GM19240 (cell line): ENCODE measurements at regions not wholly inside any gene's neighbourhood (a gene's known extent, or its start where the extent isn't known, plus 50 kb on each side); places are given as distances from the start of the nearest gene placed in this dataset.

Experiments
- DNase-seq: peaks from one replicate; pipeline ENCODE4 v3.0.0; 2011; ENCODE audit warnings: low spot score; ENCODE audit not compliant: insufficient read length

DNA sequence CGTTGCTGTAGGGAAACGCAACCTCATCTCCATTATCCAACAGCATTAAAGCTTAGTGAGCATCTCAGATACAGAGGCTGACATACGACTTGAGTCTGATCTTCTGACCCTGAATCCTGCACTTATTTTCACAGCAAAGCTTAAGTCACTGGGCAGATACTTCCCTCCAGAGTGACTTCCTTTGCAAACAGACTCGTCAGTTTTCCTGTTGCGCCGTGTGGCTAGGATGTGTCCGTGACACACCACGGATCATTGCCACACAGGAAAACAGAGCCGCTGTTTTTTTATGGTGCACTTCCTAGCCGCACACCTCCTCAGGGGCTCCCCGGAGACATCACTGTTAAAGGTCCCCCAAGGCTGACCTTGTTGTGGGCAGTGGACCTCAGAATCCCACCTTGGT is 94.9 kb upstream of the MKI67 start:
- DNase-seq = no peak

DNA sequence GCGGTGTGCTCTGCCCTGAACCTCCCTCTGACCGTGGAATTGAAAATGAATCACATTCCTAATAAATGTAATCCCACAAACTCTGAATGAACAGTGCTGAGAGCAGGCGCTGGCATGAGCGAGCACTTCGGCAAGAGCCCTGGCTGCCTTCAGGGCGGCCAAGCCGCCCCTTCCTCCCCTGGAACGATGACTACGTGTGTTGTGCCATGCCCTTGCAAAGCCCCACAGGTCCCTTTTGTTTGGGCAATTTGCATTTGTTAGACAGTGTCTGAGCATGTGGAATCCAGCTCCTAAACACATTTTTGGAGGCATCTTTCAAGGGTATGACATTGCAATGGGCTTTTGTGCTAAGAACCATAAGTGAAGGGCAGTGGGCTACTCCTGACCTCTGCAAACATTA is 95.6 kb upstream of the MKI67 start:
- no peak for DNase-seq

DNA sequence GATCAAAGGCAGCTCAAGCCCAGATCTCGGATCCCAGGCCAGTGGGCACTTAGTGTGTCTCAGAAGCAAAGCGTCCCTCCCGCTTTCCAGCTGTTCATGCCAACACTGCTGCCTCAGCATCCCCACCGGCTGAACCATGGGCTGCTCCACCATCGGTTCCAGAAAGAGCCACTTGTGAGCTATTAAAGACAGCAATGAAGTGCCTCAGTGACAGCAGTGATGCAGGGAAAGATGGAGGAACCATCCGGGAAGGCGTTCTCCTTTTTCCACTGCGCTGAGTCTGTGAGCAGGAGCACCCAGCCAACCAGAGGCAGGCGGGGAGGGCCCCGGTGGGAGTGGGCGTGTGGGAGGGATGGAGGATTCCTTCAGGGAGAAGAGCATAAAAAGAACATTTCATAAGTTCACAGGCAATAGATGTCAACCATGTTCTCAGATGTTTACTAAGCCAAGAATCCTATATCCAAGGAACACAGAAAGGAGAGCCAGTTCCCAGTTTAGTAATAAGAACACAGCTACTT is 96.2 kb upstream of the MKI67 start:
- no peak for DNase-seq

DNA sequence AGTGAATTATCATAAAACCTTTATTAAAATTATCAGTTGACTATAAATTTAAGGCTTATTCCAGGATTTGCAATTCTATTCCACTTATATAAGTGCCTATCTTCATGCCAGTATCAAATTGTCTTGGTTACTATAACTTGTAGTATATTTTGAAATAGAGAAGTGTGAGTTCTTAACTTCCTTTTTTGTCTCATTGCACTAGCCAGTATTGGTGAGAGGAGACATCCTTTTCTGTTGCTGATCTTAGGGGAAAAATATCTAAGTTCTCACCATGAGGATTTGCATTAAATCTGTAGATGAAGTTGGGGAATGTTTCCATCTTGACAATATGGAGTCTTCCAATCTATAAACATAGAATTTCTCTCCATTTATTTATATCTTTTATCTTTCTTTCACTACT is 104.2 kb upstream of the MKI67 start:
- no peak for DNase-seq

DNA sequence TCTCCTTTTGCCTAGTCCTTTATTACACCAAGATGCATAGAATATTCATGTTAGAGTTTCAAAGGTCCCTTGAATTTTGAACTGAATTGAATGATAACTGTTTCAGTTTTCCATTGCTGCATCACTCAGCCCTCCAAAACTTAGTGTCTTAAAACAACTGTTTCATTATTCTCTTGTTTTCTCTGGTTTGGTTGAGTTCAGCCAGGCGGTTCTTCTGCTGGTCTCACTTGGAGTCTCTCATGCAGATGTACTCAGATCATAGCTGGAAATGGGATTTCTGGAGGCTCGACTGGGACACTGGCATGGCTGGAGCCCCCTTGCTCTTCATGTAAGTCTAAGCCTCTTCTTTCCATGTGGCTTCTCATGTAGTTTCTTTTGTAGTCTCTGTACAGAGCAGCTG is 107.2 kb upstream of the MKI67 start:
- no peak for DNase-seq

DNA sequence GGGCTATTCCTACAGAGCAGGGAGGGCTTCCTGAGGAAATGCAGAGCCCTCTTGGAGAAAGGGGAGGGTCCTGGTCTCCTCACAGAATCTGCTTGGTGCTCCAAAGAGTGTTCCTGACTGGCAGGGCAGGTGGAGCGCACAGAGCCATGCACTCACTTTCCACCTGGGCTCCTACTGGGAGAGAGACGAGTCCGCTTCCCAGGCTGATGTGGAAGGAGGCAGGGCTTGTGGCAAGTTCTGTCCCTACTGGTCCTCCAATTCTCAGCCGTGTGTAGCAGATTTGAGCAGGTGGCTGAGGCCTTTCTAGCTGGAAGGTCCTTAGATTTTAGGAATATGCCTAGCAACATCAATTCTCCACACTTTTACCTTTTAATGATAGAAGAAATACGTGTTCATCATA is 111.5 kb upstream of the MKI67 start:
- DNase-seq = no peak

DNA sequence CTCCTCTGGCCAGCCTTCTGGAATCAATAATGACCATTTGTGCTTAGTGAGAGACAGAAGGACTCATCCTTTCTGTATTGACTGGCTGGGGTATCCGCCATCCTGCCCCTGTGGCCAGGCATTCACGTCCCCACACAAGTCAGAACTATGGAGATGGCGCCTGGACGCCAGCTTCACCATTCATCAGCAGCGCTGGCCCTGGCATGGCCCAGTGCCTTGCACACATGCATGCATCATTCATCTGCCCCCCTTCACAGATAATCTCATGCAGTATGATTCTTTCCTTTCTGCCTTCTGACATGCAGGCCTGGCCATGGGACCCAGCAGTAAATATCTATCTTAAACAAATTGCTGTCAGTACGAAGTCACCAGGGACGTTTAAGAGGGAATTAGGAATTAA is 114.8 kb upstream of the MKI67 start:
- no peak for DNase-seq

DNA sequence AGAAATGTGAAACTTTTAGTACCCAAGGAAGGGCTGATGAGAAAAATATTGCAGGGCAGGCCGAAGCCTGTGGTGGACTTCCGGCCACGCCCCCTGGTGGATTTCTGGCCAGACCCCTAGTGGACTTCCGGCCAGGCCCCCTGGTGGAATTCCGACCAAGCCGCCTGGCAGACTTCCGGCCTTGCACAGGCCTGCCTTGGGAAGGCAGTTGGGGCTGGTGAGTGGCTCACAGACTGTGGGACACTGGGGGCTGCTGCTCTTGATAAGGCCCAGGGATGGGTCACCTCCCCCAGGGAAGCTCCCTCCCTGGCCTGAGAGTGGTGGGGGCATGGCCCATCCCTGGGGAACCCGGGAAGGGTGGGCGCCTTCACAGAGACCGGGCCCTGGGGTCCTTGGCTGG is 116.4 kb upstream of the MKI67 start:
- no peak for DNase-seq

DNA sequence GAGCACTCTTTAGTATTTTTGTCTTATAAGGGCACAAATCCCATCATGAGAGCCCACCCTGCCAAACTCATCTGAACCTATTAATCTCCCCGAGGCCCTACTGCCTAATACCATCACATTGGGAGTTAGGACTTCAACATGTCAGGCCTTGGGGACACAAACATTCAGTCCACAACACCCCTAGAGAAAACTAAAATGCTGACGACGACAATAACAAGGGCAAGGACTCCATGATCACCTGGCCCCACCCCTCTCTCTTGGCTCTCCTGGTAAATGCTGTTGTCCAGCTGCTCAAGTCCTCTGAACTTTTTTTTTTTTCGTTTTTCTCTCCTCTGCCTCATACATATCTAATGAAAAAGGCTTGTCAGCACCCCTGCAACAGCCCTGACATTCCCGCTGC is 118.8 kb upstream of the MKI67 start:
- no peak for DNase-seq

DNA sequence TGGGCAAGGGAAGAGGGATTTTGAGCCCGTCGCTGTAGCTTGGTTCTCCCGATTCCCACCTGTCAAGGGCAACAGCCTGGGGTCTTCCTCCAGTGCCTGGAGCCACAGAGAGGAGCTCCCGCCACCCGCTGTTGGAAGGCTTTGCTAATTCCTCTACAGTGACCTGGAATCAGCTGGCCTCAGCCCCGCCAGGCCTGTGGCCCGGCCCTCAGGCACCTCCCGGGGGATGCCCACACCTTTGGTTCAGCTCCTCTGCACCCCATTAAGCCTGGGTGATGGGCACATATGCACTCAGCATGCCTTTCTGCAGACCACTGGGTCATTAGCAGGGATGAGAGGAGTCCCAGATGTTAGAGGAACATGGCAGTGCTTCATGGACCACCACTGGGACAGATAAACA is 121.4 kb upstream of the MKI67 start:
- no peak for DNase-seq

DNA sequence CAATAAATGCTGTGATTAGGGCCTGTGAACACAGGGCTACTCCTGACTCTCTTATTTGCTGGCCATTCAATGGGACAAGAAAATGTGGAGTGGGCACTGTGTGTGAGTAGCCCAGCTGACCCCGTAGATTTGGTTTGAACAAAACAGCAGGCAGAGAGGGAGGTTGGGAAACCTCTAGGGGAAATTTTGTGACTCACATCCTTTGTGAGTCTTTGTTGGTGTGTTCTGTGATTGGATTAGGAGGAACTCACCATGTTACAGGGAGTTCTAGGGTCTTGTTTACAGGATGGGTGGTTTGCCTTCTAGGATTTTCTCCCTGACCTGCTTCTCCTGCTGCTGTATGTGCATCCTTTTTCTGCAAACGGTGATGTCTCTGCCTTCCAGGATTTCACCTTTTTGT is 128.3 kb upstream of the MKI67 start:
- DNase-seq = no peak

DNA sequence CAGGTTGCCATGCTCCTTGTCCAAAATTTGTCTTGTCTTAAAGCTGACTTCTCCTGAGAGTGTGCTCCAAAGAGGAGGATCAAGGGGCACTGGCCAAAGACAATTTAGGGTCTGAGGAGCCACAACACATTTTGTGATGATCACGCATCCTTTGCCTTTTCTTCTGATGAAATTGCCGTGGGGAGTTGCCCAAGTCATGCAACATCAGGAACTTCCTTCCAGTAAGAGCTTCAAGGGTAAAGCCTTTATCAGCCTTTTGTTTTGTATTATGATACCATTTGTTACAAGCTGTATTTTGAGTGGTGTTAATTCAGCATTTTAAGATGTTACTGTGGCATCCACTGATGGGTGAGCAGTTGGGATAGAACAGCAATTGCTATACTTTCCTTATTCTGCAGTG is 131.2 kb upstream of the MKI67 start:
- DNase-seq = no peak

DNA sequence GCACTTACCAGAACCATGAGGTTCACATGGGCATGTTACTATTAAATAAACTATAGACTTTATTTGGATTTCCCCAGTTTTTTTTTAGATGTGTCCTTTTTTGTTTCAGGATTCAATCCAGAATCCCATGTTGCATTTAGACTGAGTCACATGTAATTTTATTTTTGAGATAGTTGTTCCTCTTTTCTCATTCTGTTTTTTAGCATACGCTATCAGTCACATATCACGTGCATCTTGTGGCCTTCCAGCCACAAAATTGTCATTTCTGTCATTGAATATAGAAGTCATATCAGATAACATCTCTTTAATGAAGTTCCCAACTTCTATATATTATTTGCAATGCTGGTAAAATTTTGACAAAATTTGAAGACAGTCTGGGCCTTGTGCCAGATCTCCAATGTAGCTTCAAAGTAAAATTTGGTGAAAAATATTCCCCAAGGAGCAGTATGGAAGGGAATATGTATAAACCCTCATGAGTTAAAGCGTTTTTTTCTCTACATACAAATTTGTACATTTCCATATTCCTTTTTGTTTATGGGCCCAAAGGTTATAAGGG is 132.3 kb upstream of the MKI67 start:
- DNase-seq = no peak

DNA sequence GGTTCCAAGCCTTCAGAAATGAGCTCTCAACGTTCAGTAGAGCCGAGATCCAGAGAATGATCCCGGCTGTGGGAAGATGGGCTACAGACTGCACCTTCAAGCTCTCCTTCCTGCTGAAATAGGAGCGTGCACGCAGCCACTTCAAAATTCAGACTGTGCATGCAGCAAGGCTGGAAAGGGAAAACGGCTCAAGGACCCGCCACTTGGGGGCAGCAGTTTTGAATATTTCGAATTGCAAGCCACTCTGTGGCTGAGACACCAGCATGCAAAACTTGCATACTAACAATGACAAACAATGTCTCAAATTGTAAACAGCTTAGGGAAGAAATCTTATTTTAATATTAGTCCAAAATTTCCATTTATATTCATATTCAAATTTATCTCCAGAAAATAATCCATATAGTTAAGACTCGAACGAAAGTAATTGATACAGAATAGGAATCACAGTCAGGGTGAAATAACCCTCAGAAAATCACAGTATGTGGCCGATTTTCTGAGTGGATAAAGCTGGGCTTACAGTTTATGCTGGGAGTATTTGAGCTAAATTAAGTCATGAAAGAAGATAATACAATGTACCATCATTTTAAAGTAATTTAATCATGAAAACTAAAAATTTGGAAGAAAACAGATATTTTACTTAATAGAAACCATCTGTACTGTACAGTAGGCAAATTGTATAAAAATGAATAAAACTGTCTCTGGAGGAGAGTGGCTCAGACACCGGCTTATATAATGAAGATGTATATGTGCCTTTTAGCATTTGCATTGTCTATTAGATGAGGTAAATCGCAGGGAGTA is 137.9 kb upstream of the MKI67 start:
- peak; percentile 19 for DNase-seq

DNA sequence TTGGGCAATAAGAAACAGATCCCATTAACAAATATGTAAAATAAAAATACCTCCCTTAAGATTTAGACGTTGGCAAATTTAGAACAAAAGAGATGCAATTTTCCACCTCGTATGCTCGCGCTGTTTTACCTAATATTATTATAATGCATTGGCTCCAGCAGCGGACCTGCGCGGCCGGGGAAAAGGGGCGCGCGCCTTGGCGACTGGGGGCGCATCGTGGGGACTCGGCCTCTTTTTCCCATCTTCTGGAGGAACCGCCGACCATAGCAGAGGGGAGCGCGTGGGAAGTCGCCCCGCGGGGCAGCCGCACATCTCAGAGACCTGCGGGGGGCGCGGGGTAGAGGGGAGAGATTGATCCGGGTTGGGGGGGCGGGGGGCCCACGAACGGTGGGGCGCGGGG is 139.4 kb upstream of the MKI67 start:
- no peak for DNase-seq

DNA sequence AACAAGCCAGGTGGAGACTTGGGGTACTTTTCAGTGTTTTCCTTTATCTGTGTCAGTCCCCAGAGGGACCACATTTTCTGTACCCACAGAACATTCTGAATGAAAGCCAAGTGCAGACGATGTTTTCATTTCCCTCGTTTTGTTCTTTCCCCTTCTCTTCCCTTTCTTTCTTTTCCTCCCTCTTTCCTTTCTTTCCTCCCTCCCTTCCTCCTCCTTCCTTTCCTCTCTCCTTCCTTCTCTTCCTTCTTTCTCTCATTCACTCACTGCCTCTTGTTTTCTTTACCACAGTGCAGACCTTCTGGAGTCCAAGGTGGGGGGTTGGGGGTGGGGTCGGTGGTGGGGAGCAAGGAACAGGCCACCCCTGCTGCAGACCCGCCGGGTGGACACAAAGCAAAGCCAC is 141.4 kb upstream of the MKI67 start:
- DNase-seq = no peak

DNA sequence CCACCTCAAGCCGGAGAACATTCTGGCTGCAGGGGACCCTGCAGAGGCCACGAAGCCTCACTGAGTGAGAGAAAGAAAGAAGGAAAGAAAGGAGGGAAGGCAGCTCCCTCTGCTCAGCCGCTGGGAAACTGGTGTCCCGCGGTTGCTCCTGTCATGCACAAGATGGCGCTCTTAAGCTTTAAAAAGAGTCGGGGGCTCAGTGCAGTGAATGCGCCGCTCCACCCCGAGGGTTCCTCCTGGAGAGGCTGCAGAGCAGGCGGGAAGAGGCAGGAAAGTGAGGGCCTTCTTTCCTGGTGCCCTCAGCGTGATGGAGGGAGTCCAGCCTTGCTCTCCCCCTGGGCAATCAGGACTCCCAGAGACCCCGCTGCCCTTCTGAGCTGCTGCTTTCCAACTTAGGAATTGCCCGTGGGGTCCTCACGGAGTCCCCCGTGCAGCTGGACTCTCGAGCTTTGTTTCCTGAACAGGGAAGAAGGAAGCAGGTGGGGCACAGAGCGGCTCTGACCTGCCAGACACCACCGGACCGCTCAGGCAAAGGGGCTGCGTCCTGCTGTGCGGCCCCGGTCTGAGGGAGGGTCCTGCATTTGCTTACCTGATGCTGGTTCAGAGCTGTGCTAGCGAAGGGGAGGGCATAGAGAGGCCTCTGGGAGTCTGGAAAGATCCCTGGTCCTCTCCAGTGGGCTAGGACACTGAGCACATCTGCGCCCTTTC is 141.9 kb upstream of the MKI67 start:
- DNase-seq = no peak

DNA sequence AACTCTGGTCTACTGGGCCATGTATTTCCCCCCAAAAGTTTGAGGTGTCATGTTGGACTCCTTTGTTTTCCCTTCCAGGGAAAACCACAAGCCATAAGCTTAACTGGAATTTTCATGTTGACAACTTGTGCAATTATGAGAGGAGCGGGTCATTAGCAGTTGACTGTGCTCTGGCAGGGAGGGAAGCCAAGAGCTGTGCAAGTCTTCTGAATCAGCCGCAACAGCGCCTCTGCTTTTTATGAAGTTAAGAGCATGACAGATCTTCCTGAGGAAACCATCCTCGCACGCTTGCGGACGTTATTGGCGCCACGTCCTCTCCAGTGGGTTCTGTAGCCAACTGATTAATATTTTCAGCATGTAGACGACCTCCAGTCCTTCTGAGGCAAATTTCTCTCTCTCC is 148.7 kb upstream of the MKI67 start:
- DNase-seq = no peak

DNA sequence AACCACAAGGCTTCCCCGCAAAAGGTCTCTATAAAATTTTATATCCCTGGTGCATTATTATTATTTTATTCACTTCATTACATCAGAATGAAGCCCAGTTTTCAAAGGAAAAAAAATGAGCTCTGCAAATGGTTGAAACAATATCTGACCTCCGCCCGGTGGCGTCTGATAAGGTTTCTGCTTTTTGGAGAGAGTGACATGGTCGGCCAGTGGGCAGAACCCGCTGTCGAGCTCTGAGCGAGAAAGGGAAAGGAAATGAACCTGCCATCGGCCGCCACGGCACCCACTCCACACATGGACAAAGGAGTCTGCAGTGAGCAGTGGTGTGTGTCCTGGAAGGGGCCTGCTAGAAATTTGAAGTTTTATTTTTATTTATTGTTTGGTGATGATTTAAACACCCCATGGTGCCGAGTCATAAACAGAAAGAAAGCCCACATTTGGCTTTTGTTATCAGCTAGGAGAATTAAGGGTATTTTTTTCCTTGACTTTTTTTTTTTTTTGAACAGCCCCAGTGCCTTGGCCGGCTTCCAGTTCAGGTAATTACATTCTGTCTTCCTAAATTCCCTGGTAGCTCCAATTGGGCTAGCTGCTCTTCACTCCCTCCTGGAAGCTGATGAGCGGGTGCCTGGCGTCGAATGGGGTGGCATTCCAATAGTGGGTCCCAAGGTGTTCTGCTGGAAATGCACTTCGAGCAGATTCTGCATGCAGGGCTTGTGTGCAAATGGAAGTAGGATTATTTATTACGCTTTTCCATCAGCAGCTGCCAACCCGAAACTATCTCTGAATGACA is 149.4 kb upstream of the MKI67 start:
- no peak for DNase-seq

DNA sequence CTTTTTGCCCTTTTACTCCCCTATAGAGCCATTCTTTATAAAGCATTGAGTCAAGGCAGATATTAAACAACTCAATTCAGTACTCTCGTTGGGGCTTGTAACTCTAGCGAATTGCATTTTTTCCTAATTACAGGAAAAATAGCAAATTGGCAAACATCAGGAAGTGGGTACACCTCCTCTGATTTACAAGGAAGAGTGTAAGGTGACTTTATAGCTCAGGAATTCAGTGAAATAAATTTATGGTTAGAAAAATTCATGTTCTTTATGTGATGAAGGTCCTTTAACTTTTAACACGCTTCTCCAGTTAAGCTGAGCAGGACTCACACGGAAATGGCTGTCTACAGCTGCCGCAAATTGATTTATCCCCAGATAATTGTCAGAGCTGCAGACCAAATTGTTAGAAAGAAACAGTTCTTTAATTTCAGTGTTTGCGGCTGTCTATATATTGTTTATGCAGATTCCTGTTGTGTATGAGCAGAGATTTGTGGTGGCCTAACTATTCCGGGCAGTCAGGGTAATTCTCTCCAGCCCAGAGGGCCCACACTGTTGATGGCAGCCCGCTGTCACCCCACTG is 151.1 kb upstream of the MKI67 start:
- no peak for DNase-seq

DNA sequence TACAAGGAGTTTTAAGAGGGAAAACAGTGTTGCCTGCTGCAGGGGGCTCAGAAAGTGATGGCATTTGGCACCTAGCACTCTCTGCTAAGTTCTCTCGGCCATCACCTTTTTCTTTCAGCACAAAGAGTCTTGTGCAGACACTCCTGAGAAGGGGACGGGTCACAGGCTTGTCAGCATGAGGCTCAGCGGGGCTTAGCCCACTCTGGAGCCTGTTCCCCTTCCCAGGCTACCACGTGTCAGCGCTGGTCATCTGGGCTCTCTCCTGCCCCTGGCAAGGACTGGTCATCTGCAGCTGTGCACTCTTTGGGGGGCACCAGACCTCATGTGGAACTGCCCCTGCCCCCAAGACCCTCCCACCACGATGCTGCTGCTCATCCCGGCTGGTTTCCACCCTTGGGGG is 152.1 kb upstream of the MKI67 start:
- no peak for DNase-seq

DNA sequence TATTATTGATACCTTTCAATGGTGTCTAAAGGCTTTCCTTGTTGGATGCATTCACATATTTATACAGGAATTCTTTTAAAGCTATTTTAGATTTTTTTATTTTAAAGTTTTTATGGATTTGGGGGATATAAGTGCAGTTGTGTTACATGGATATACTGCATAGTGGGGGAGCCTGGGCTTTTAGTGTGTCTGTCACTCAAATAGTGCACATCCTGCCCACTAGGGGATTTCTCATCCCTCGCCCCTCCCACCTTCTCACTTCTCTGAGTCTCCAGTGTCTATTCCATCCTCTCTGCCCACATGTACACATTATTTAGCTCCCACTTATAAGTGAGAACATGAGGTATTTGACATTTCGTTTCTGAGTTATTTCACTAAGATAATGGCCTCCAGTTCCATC is 154.0 kb upstream of the MKI67 start:
- DNase-seq = no peak
